Activated T-cell treated with anti-CD3 and anti-CD28 coated beads, Interleukin-2, amount 50 U/mL, for 1 hour (primary cell): ENCODE measurements at regions not wholly inside any gene's neighbourhood (a gene's known extent, or its start where the extent isn't known, plus 50 kb on each side); places are given as distances from the start of the nearest gene placed in this dataset.

Source experiments
- DNase-seq: peaks from one replicate; pipeline ENCODE4 v3.0.0-alpha.2; 2020

- no peak for DNase-seq
Measured at GRCh38 chr2:217468042-217468830, 534.6 kb downstream of the TNS1 start.

- DNase-seq, result no peak
Measured at GRCh38 chr2:217467331-217467730, 535.5 kb downstream of the TNS1 start.

- DNase-seq, result no peak
Measured at GRCh38 chr2:217466805-217467204, 536.0 kb downstream of the TNS1 start.

GRCh38 chr2:217466104-217466503 is 536.7 kb downstream of the TNS1 start:
- DNase-seq, result no peak

- DNase-seq, result no peak
Measured at GRCh38 chr2:217465100-217465499, 537.7 kb downstream of the TNS1 start.

GRCh38 chr2:217463402-217464075 is 539.3 kb downstream of the TNS1 start:
- DNase-seq, result no peak

GRCh38 chr2:217462121-217462520 is 540.7 kb downstream of the TNS1 start:
- no peak for DNase-seq

- DNase-seq, result no peak
Measured at GRCh38 chr2:217461674-217462073, 541.1 kb downstream of the TNS1 start.

- no peak for DNase-seq
Measured at GRCh38 chr2:217459680-217460405, 543.0 kb downstream of the TNS1 start.

GRCh38 chr2:217459016-217459415 is 543.8 kb downstream of the TNS1 start:
- DNase-seq, result no peak

- DNase-seq, result no peak
Measured at GRCh38 chr2:217456016-217456415, 546.8 kb downstream of the TNS1 start.

- DNase-seq, result no peak
Measured at GRCh38 chr2:217452928-217453327, 549.9 kb downstream of the TNS1 start.

- DNase-seq, result no peak
Measured at GRCh38 chr2:217451666-217452065, 551.1 kb downstream of the TNS1 start.

GRCh38 chr2:217449444-217449843 is 553.4 kb downstream of the TNS1 start:
- DNase-seq, result no peak

- DNase-seq, result no peak
Measured at GRCh38 chr2:217448860-217449259, 553.9 kb downstream of the TNS1 start.

GRCh38 chr2:217445723-217446122 is 557.1 kb downstream of the TNS1 start:
- DNase-seq, result no peak

- no peak for DNase-seq
Measured at GRCh38 chr2:217444932-217445331, 557.9 kb downstream of the TNS1 start.

GRCh38 chr2:217444509-217444908 is 558.3 kb downstream of the TNS1 start:
- no peak for DNase-seq

- no peak for DNase-seq
Measured at GRCh38 chr2:217443601-217444000, 559.2 kb downstream of the TNS1 start.

GRCh38 chr2:217440000-217440399 is 562.8 kb downstream of the TNS1 start:
- DNase-seq, result no peak

GRCh38 chr2:217438821-217439220 is 564.0 kb downstream of the TNS1 start:
- no peak for DNase-seq

GRCh38 chr2:217438136-217438535 is 564.7 kb downstream of the TNS1 start:
- no peak for DNase-seq

GRCh38 chr2:217437290-217437870 is 565.4 kb downstream of the TNS1 start:
- no peak for DNase-seq
